HepG2 (cell line): ENCODE measurements at regions not wholly inside any gene's neighbourhood (a gene's known extent, or its start where the extent isn't known, plus 50 kb on each side); places are given as distances from the start of the nearest gene placed in this dataset.

Experiments used
- FOXA3 ChIP-seq: IDR thresholded peaks from 2 replicates; pipeline ENCODE4 v1.6.1; 2016; ENCODE audit warnings: missing genetic modification reagents, missing compliant biosample characterization
- HNF4A ChIP-seq: sonication (generic); formaldehyde crosslinking; IDR thresholded peaks from 2 replicates; pipeline ENCODE4 v1.4.0; 2020; ENCODE audit warnings: missing genetic modification reagents
- LRRFIP1 ChIP-seq: sonication (generic); formaldehyde crosslinking; conservative IDR thresholded peaks from 2 replicates; pipeline ENCODE4 v1.4.0; 2020; ENCODE audit warnings: missing genetic modification reagents
- PAXIP1 ChIP-seq: sonication (generic); formaldehyde crosslinking; conservative IDR thresholded peaks from 2 replicates; pipeline ENCODE4 v1.4.0; 2020; ENCODE audit warnings: mild to moderate bottlenecking, missing genetic modification reagents, moderate library complexity
- SMYD3 ChIP-seq: sonication (generic); formaldehyde crosslinking; IDR thresholded peaks from 2 replicates; pipeline ENCODE4 v1.8.1; 2023; ENCODE audit warnings: mild to moderate bottlenecking, missing genetic modification reagents
- TARDBP ChIP-seq: sonication (generic); formaldehyde crosslinking; IDR thresholded peaks from 2 replicates; pipeline ENCODE4 v1.8.0; 2022; ENCODE audit warnings: mild to moderate bottlenecking, missing genetic modification reagents
- ZKSCAN8 ChIP-seq: IDR thresholded peaks from 2 replicates; pipeline ENCODE4 v1.6.1; 2016; ENCODE audit warnings: borderline replicate concordance, missing genetic modification reagents, missing compliant biosample characterization
- ZNF281 ChIP-seq: sonication (generic); formaldehyde crosslinking; IDR thresholded peaks from 2 replicates; pipeline ENCODE4 v1.4.0; 2020; ENCODE audit warnings: missing genetic modification reagents, borderline replicate concordance
- ZNF407 ChIP-seq: sonication (generic); formaldehyde crosslinking; IDR thresholded peaks from one replicate; pipeline ENCODE4 v1.5.1; 2020; ENCODE audit warnings: mild to moderate bottlenecking, missing genetic modification reagents; ENCODE audit errors: not compliant biosample characterization
- ZNF577 ChIP-seq: sonication (generic); formaldehyde crosslinking; IDR thresholded peaks from 2 replicates; pipeline ENCODE4 v1.4.0; 2020; ENCODE audit warnings: mild to moderate bottlenecking, low read depth, missing genetic modification reagents, borderline replicate concordance
- ZNF720 ChIP-seq: sonication (generic); formaldehyde crosslinking; IDR thresholded peaks from 2 replicates; pipeline ENCODE4 v1.4.0; 2020; ENCODE audit warnings: missing genetic modification reagents

- no peak for TF ChIP-seq ZNF281 (CRISPR knock-in tag)
- no peak for TF ChIP-seq TARDBP (CRISPR knock-in tag)
- TF ChIP-seq PAXIP1 (CRISPR knock-in tag), result 0 out of 2 replicates have a peak, but pooled peaks have one; percentile 23
- peak; percentile 50; the same call in 1 of the 2 replicates for TF ChIP-seq ZKSCAN8 (CRISPR knock-in tag)
- TF ChIP-seq ZNF720, result no peak
- TF ChIP-seq ZNF407 (CRISPR knock-in tag), result no peak
- peak; percentile 35; the same call in 1 of the 2 replicates for TF ChIP-seq HNF4A
- no peak for TF ChIP-seq LRRFIP1 (CRISPR knock-in tag)
- TF ChIP-seq SMYD3, result no peak
- 0 out of 2 replicates have a peak, but pooled peaks have one; percentile 4 for TF ChIP-seq FOXA3 (CRISPR knock-in tag)
- TF ChIP-seq ZNF577 (CRISPR knock-in tag), result no peak
These were observed 53.6 kb upstream of the HNMT start (continued) for GRCh38 chr2:137910641-137911040.
